ENCODE measurements at regions not wholly inside any gene's neighbourhood (a gene's known extent, or its start where the extent isn't known, plus 50 kb on each side); places are given as distances from the start of the nearest gene placed in this dataset.

DNA sequence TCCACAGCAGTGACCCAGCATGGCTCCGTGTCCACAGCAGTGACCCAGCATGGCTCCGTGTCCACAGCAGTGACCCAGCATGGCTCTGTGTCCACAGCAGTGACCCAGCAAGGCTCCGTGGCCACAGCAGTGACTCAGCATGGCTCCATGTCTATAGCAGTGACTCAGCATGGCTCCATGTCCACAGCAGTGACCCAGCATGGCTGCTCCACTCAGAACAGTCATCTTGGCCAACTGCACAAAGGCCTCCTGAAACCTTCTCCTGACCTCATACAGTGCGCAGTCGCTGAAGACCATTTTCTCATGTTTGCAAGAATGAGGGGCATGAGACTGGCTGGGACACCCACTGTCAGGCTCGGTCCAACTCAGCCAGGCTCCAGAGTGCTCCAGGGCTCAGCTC lies 333.4 kb upstream of the RAB6C start:
- no peak overlapping the region for H3K27ac ChIP-seq (ENCODE audit: poor library complexity, severe bottlenecking)
- no peaks in the 10 kb centered on the region for H3K27me3 ChIP-seq (ENCODE audit: insufficient read depth, poor library complexity, severe bottlenecking)
- ATAC-seq (ENCODE audit: low read depth) = no peak
- TF ChIP-seq, protein P1, sequence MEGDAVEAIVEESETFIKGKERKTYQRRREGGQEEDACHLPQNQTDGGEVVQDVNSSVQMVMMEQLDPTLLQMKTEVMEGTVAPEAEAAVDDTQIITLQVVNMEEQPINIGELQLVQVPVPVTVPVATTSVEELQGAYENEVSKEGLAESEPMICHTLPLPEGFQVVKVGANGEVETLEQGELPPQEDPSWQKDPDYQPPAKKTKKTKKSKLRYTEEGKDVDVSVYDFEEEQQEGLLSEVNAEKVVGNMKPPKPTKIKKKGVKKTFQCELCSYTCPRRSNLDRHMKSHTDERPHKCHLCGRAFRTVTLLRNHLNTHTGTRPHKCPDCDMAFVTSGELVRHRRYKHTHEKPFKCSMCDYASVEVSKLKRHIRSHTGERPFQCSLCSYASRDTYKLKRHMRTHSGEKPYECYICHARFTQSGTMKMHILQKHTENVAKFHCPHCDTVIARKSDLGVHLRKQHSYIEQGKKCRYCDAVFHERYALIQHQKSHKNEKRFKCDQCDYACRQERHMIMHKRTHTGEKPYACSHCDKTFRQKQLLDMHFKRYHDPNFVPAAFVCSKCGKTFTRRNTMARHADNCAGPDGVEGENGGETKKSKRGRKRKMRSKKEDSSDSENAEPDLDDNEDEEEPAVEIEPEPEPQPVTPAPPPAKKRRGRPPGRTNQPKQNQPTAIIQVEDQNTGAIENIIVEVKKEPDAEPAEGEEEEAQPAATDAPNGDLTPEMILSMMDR (IDR thresholded peaks at IDR 0.05; ENCODE audit: poor library complexity, severe bottlenecking) = no peak
- H3K4me3 ChIP-seq (ENCODE audit: severe bottlenecking) = no peak overlapping the region
- H3K36me3 ChIP-seq (ENCODE audit: low read depth) = no peaks in the 10 kb centered on the region
- H3K4me1 ChIP-seq (ENCODE audit: insufficient read depth, poor library complexity, severe bottlenecking) = no peaks in the 10 kb centered on the region
- H3K9me3 ChIP-seq (ENCODE audit: severe bottlenecking) = no peaks in the 10 kb centered on the region
- no peak for DNase-seq (ENCODE audit: low spot score)

DNA sequence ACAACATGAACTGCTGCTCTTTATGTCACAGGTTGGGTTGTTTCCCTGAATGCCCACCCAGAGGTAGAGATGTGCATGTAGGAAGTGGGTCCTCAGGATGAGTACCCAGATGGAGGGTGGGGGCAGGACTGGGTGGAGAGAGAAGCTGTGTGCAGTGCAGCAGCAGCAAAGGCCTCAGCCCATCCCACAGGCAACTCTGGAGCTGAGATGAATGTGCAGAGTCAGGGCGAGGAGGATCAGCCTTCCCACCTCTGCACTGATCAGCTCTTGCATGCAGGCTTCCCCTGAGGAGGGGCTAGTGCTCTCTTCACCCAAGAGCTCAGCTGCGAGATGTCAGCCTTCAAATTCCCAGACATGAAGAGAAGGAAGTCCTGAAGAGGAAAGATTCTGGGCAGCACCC lies 326.2 kb upstream of the RAB6C start:
- DNase-seq (ENCODE audit: low spot score) = no peak
- Histone ChIP-seq H3K9me3 (ENCODE audit: severe bottlenecking) (no peaks in the 10 kb centered on the region), H3K36me3 (ENCODE audit: low read depth) (no peaks in the 10 kb centered on the region), H3K4me1 (ENCODE audit: insufficient read depth, poor library complexity, severe bottlenecking) (no peaks in the 10 kb centered on the region), H3K27me3 (ENCODE audit: insufficient read depth, poor library complexity, severe bottlenecking) (no peaks in the 10 kb centered on the region), H3K27ac (ENCODE audit: poor library complexity, severe bottlenecking) (no peak overlapping the region), H3K4me3 (ENCODE audit: severe bottlenecking) (no peak overlapping the region)
- TF ChIP-seq, protein P1 (IDR thresholded peaks at IDR 0.05; ENCODE audit: poor library complexity, severe bottlenecking) = no peak
- ATAC-seq (ENCODE audit: low read depth) = no peak

DNA sequence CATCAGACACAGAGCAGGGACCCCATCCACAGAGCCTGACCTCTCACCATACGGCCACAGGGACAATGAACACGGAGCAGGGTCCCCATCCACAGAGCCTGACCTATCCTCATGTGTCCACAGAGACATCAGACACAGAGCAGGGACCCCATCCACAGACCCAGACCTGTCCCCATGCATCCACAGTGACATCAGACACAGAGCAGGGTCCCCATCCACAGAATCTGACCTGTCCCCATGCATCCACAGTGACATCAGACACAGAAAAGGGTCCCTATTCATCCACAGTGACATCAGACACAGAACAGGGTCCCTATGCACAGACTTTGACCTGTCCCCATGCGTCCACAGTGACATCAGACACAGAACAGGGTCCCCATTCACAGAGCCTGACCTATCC lies 325.1 kb upstream of the RAB6C start:
- ATAC-seq (ENCODE audit: low read depth) = no peak
- Histone ChIP-seq H3K4me3 (ENCODE audit: severe bottlenecking) (no peak overlapping the region), H3K36me3 (ENCODE audit: low read depth) (no peaks in the 10 kb centered on the region), H3K4me1 (ENCODE audit: insufficient read depth, poor library complexity, severe bottlenecking) (no peaks in the 10 kb centered on the region), H3K27ac (ENCODE audit: poor library complexity, severe bottlenecking) (no peak overlapping the region), H3K27me3 (ENCODE audit: insufficient read depth, poor library complexity, severe bottlenecking) (no peaks in the 10 kb centered on the region), H3K9me3 (ENCODE audit: severe bottlenecking) (no peaks in the 10 kb centered on the region)
- no peak for DNase-seq (ENCODE audit: low spot score)
- TF ChIP-seq, protein P1 (IDR thresholded peaks at IDR 0.05; ENCODE audit: poor library complexity, severe bottlenecking) = no peak

DNA sequence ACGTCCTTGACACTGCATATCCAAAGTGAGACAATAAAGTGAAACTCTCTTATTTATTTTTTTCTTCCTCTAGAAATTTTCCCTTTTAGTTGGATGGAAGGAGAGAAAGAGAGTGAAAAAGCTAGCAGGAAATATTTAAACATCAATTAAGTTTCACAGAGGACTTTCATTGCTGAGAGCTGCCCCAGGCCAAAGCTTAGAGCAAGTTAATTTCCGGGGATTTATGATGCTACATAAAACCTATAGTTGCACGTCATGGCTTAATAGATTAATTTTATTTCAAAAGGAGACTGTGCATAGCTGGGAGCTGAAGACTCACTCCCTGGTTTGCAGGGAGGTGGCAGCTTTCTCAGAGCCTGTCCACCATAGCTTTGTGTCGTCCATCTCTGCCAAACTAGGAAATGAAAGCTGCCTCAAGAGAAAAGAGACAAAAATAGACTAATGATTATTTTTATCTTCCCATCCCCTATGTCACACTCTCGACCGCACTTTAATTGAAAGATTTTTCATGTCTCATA lies 323.3 kb upstream of the RAB6C start:
- DNase-seq (ENCODE audit: low spot score) (no peak), ATAC-seq (ENCODE audit: low read depth) (no peak)
- H3K4me3 ChIP-seq (ENCODE audit: severe bottlenecking) = no peak overlapping the region
- H3K4me1 ChIP-seq (ENCODE audit: insufficient read depth, poor library complexity, severe bottlenecking) = no peaks in the 10 kb centered on the region
- H3K9me3 ChIP-seq (ENCODE audit: severe bottlenecking) = no peaks in the 10 kb centered on the region
- TF ChIP-seq, protein P1 (IDR thresholded peaks at IDR 0.05; ENCODE audit: poor library complexity, severe bottlenecking) = no peak
- no peak overlapping the region for H3K27ac ChIP-seq (ENCODE audit: poor library complexity, severe bottlenecking)
- H3K36me3 ChIP-seq (ENCODE audit: low read depth) = no peaks in the 10 kb centered on the region
- no peaks in the 10 kb centered on the region for H3K27me3 ChIP-seq (ENCODE audit: insufficient read depth, poor library complexity, severe bottlenecking)

DNA sequence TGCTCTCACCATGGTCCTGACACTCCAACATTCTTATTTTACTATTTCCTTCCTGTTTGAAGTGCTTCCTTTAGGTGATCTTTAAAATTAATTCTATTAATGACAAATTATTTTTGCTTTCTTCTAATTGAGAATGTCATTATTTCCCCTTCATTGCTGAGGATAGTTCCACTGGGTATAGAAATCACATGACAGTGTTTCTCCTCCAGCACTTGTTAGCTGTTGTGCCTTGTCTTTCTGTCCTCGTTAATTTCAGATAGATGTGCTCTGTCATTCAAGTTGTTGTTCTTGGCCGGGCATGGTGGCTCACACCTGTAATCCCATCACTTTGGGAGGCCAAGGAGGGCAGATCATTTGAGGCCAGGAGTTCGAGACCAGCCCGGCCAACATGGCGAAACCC lies 321.0 kb upstream of the RAB6C start:
- Histone ChIP-seq H3K36me3 (ENCODE audit: low read depth) (no peaks in the 10 kb centered on the region), H3K9me3 (ENCODE audit: severe bottlenecking) (no peaks in the 10 kb centered on the region), H3K4me3 (ENCODE audit: severe bottlenecking) (no peak overlapping the region), H3K27me3 (ENCODE audit: insufficient read depth, poor library complexity, severe bottlenecking) (no peaks in the 10 kb centered on the region), H3K27ac (ENCODE audit: poor library complexity, severe bottlenecking) (no peak overlapping the region), H3K4me1 (ENCODE audit: insufficient read depth, poor library complexity, severe bottlenecking) (no peaks in the 10 kb centered on the region)
- ATAC-seq (ENCODE audit: low read depth) (no peak), DNase-seq (ENCODE audit: low spot score) (no peak)
- TF ChIP-seq, protein P1 (IDR thresholded peaks at IDR 0.05; ENCODE audit: poor library complexity, severe bottlenecking) = no peak
